Activated T-helper 2 cell treated with anti-CD3 and anti-CD28 coated beads, Interferon-gamma antibody, Interleukin-2, Interleukin-4, amounts not matched to agents 10 μg/mL and 5 μg/mL and 100 μg/mL, durations not matched to agents 14 hours and 24 hours and 36 hours (primary cell): ENCODE measurements at regions not wholly inside any gene's neighbourhood (a gene's known extent, or its start where the extent isn't known, plus 50 kb on each side); places are given as distances from the start of the nearest gene placed in this dataset.
"Not testable (repeated sequence)": the region's sequence is repeated elsewhere in the genome, so short reads cannot be mapped to it uniquely, and the experiment has no call there.

Experiments used
- DNase-seq: peaks from one replicate; pipeline ENCODE4 v3.0.0; 2021; ENCODE audit warnings: low spot score
- H3K27ac Mint-ChIP-seq: one replicate; pipeline ENCODE4 v1.8.0; 2021; ENCODE audit warnings: mixed read lengths
- H3K27me3 Mint-ChIP-seq: one replicate; pipeline ENCODE4 v1.8.0; 2021; ENCODE audit warnings: low read depth, mixed read lengths
- H3K36me3 Mint-ChIP-seq: one replicate; pipeline ENCODE4 v1.8.0; 2021; ENCODE audit warnings: low read depth, mixed read lengths
- H3K4me1 Mint-ChIP-seq: one replicate; pipeline ENCODE4 v1.8.0; 2021; ENCODE audit warnings: low read depth, mixed read lengths
- H3K4me3 Mint-ChIP-seq: one replicate; pipeline ENCODE4 v1.8.0; 2021; ENCODE audit warnings: low read depth, mild to moderate bottlenecking, moderate library complexity, mixed read lengths
- H3K9me3 Mint-ChIP-seq: one replicate; pipeline ENCODE4 v1.8.0; 2021; ENCODE audit warnings: mixed read lengths
- intact Hi-C: fragments of 100-400 bp; cut with micrococcal nuclease; formaldehyde crosslinking; loops from one replicate; pipeline ENCODE4 v1.15.1; 2023

- intact Hi-C loops, result no loop called here
- no peak overlapping the region for H3K27ac Mint-ChIP-seq
- H3K36me3 Mint-ChIP-seq, result no peaks in the 10 kb centered on the region
- H3K4me3 Mint-ChIP-seq, result no peak overlapping the region
- DNase-seq, result no peak
- H3K9me3 Mint-ChIP-seq, result no peaks in the 10 kb centered on the region
- H3K27me3 Mint-ChIP-seq, result no peaks in the 10 kb centered on the region
- H3K4me1 Mint-ChIP-seq, result no peaks in the 10 kb centered on the region
These were observed 694.8 kb upstream of the NR2F2 start for GRCh38 chr15:95635666-95636065.

- no peak for DNase-seq
- Mint-ChIP-seq H3K9me3 (no peaks in the 10 kb centered on the region), H3K4me1 (no peaks in the 10 kb centered on the region), H3K4me3 (no peak overlapping the region), H3K27ac (no peak overlapping the region), H3K27me3 (no peaks in the 10 kb centered on the region), H3K36me3 (no peaks in the 10 kb centered on the region)
- intact Hi-C loops, result no loop called here
These were observed 694.4 kb upstream of the NR2F2 start for GRCh38 chr15:95636107-95636506.

- H3K9me3 Mint-ChIP-seq, intact Hi-C loops, H3K27ac Mint-ChIP-seq, DNase-seq, H3K4me3 Mint-ChIP-seq, H3K4me1 Mint-ChIP-seq, H3K27me3 Mint-ChIP-seq, H3K36me3 Mint-ChIP-seq: not testable (repeated sequence)
These were observed 693.3 kb upstream of the NR2F2 start for GRCh38 chr15:95637234-95637633.

- Mint-ChIP-seq H3K4me3 (no peak overlapping the region), H3K36me3 (no peaks in the 10 kb centered on the region), H3K9me3 (no peaks in the 10 kb centered on the region), H3K27me3 (no peaks in the 10 kb centered on the region), H3K4me1 (no peaks in the 10 kb centered on the region), H3K27ac (no peak overlapping the region)
- intact Hi-C loops, result no loop called here
- DNase-seq, result no peak
These were observed 691.3 kb upstream of the NR2F2 start for GRCh38 chr15:95639208-95639607.

- Mint-ChIP-seq H3K4me3 (no peak overlapping the region), H3K9me3 (no peaks in the 10 kb centered on the region)
- intact Hi-C loops, result no loop called here
These were observed 686.2 kb upstream of the NR2F2 start for GRCh38 chr15:95644100-95644875.

GRCh38 chr15:95645791-95646338, 684.6 kb upstream of the NR2F2 start:
- H3K27me3 Mint-ChIP-seq, result peaks cover 5% of the 10 kb centered on the region
- no peak overlapping the region for H3K4me3 Mint-ChIP-seq
- no peak overlapping the region for H3K27ac Mint-ChIP-seq
- intact Hi-C loops, result no loop called here
- H3K36me3 Mint-ChIP-seq, result no peaks in the 10 kb centered on the region
- DNase-seq, result no peak
- no peaks in the 10 kb centered on the region for H3K4me1 Mint-ChIP-seq
- H3K9me3 Mint-ChIP-seq, result no peaks in the 10 kb centered on the region

More at GRCh38 chr15:95644100-95644875, 686.2 kb upstream of the NR2F2 start:
- DNase-seq, result no peak
- no peak overlapping the region for H3K27ac Mint-ChIP-seq
- no peaks in the 10 kb centered on the region for H3K4me1 Mint-ChIP-seq
- H3K36me3 Mint-ChIP-seq, result no peaks in the 10 kb centered on the region
- H3K27me3 Mint-ChIP-seq, result peaks cover 5% of the 10 kb centered on the region

GRCh38 chr15:95646484-95647273, 683.8 kb upstream of the NR2F2 start:
- no peak overlapping the region for H3K4me3 Mint-ChIP-seq
- intact Hi-C loops, result no loop called here

GRCh38 chr15:95647531-95648277, 682.8 kb upstream of the NR2F2 start:
- Mint-ChIP-seq H3K4me1 (no peaks in the 10 kb centered on the region), H3K9me3 (no peaks in the 10 kb centered on the region), H3K27me3 (peaks cover 5% of the 10 kb centered on the region), H3K36me3 (no peaks in the 10 kb centered on the region), H3K27ac (no peak overlapping the region), H3K4me3 (no peak overlapping the region)
- intact Hi-C loops, result no loop called here
- no peak for DNase-seq

More at GRCh38 chr15:95646484-95647273, 683.8 kb upstream of the NR2F2 start:
- no peaks in the 10 kb centered on the region for H3K36me3 Mint-ChIP-seq
- H3K27ac Mint-ChIP-seq, result no peak overlapping the region
- no peaks in the 10 kb centered on the region for H3K4me1 Mint-ChIP-seq
- H3K27me3 Mint-ChIP-seq, result peaks cover 5% of the 10 kb centered on the region
- no peaks in the 10 kb centered on the region for H3K9me3 Mint-ChIP-seq
- no peak for DNase-seq

GRCh38 chr15:95653361-95653805, 677.1 kb upstream of the NR2F2 start:
- no peak for DNase-seq
- no peak overlapping the region for H3K4me3 Mint-ChIP-seq
- intact Hi-C loops, result no loop called here
- H3K27me3 Mint-ChIP-seq, result no peaks in the 10 kb centered on the region
- H3K27ac Mint-ChIP-seq, result no peak overlapping the region
- H3K36me3 Mint-ChIP-seq, result no peaks in the 10 kb centered on the region
- no peaks in the 10 kb centered on the region for H3K4me1 Mint-ChIP-seq
- H3K9me3 Mint-ChIP-seq, result no peaks in the 10 kb centered on the region

- DNase-seq, result no peak
- H3K4me1 Mint-ChIP-seq, result no peaks in the 10 kb centered on the region
- H3K4me3 Mint-ChIP-seq, result no peak overlapping the region
- intact Hi-C loops, result no loop called here
- peaks cover 2% of the 10 kb centered on the region for H3K27me3 Mint-ChIP-seq
- H3K9me3 Mint-ChIP-seq, result no peaks in the 10 kb centered on the region
- no peak overlapping the region for H3K27ac Mint-ChIP-seq
- H3K36me3 Mint-ChIP-seq, result no peaks in the 10 kb centered on the region
These were observed 675.4 kb upstream of the NR2F2 start for GRCh38 chr15:95655089-95655607.

GRCh38 chr15:95656595-95656994, 673.9 kb upstream of the NR2F2 start:
- Mint-ChIP-seq H3K4me3 (no peak overlapping the region), H3K4me1 (no peaks in the 10 kb centered on the region), H3K36me3 (no peaks in the 10 kb centered on the region), H3K9me3 (no peaks in the 10 kb centered on the region), H3K27me3 (peaks cover 2% of the 10 kb centered on the region), H3K27ac (no peak overlapping the region)
- intact Hi-C loops, result no loop called here
- no peak for DNase-seq

GRCh38 chr15:95658799-95659198, 671.7 kb upstream of the NR2F2 start:
- Mint-ChIP-seq H3K9me3 (no peaks in the 10 kb centered on the region), H3K27me3 (peaks cover 2% of the 10 kb centered on the region), H3K4me1 (no peaks in the 10 kb centered on the region), H3K36me3 (no peaks in the 10 kb centered on the region), H3K27ac (no peak overlapping the region), H3K4me3 (no peak overlapping the region)
- no peak for DNase-seq
- intact Hi-C loops, result no loop called here
